HT1080 (cell line): ENCODE measurements at regions not wholly inside any gene's neighbourhood (a gene's known extent, or its start where the extent isn't known, plus 50 kb on each side); places are given as distances from the start of the nearest gene placed in this dataset.
"Not testable (repeated sequence)": the region's sequence is repeated elsewhere in the genome, so short reads cannot be mapped to it uniquely, and the experiment has no call there.

Experiments used
- DNase-seq: peaks from one replicate; pipeline ENCODE4 v3.0.0-alpha.2; 2015; ENCODE audit warnings: low read depth

DNA sequence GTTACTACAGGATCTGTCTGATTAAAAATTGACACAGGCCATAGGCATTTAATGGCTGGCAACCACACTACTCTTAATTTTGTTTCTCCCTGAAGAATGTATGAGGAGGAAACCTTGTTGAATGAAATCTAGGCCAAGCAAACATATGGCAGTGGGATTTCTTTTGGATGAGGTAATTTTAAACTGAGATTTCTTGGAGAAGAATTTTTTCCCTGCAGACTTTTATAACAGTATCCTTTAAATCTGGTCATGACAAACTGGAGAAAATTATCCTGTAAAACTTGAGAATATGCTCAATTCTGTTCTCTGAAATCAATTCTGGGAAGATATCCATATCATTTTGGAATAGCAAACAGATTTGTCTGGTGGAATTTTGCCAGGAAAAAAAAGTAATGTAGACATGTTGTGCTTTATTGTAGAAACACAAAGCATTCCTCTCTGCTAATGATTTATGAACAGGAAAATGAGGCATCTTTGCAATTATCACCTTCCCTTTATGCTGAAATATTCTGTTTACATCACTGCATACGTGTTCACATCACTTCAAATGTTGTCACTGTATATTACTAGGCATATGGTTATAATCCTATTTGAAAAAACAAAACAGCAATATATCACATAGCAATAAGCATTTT lies 108.3 kb upstream of the ARSJ start:
- peak; percentile 20 for DNase-seq

DNA sequence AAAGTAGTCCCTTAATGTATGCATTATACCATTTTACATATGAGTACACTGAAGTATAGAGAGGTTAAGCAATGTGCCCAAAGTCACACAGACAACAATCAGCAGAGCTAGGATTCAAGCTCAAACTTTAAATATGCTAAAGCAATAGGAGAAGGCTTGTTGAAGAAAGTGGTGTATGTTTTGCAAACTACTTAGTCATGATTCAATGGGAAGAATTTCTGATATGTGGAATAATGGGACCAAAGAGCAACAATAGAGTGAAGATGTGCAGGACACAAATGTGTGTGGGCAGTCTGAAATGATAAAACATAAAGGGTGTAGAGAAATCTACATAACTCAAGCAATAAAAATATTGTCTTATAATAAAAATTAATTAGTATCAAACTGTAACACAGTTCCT lies 109.0 kb upstream of the ARSJ start:
- no peak for DNase-seq

DNA sequence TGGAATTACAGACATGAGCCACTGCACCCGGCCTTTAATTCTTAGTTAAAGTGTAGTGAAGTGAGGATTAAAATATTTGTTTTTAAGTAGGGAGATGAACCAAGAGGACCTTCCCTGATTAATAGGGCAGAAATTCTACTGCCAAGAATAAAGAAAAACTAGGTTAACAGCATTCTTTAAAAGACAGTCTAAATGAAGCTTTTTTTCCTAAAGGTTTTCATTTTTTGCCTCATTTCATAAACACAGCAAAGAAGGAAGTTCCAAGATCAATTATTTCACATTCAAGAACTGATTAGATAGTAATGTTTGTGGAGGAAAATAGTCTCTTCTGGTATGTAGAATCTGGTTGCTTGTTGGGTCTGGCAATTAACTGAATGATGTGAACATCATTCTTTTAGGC lies 112.1 kb upstream of the ARSJ start:
- DNase-seq = no peak

DNA sequence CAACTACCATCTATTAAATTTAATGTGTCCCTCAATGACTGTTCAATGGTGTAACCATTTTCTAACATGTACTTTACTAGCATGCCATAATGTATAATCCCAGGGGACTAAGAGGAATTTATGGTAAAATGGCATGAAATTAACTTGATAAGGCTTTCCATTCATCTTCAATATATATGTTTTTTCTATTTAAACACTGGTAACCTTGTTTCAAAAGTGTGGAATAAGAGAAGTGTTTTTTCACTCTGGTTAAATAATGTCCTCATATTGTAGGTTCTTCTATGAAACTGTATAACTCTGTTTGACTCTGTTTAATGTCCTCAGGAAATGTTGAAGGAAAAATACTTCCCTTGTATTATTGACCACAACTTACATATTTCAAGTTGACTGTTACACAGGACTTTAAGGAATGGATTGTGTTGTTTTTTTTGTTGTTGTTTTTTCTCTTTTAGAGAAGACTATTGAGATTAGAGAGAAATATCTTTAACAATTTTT lies 113.8 kb upstream of the ARSJ start:
- no peak for DNase-seq

DNA sequence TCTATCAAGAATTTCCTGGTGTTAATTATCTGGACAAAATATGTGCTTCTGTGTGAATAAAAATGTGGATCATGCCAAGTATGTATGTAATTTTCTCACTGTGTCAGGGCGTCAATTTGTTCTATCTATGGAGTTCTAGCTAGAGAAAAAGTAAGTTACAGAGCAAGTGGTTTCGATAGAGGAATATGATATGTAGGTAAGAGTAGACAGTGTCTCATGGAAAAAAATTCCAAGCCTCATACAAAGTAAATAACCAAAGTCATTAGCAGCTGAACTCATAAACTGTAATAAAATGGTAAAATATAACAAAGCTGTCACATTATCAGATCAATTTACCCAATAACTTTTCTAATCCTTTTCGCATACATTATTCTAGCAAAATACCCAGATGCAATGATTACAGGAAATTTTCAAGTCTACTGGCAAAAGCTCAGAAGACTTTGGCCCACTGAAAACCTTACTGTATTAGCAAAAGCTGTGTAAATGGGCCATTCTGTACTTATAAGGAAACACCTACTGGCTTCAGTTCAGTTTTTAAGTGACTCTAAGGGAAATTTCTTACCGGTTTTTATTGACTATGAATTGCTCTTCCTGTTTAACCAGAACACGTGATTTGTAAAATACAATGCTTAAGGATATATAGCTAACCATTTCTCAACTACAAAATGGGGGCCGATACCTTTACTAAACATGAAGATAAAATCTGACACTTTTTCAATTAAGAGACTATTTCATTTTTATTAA lies 121.0 kb upstream of the ARSJ start:
- DNase-seq = no peak

DNA sequence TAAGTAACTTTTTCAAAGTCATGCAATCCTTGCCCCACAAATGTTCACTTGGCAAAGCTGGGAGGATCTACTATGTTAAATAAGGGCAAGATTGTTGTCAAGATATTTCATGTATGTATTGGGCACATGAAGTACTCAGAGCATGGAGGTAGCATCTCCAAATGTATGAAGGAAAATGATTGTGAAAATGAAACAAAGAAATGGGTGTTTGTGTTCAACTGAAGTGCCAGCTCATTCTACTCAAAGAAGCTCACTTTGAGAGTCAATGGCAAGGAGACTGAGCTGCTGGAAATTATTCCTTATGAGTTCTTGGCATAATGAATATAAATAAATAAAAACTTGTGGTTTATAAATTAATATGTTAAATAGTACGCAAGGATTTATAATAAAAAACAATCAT lies 124.5 kb upstream of the ARSJ start:
- DNase-seq = no peak

DNA sequence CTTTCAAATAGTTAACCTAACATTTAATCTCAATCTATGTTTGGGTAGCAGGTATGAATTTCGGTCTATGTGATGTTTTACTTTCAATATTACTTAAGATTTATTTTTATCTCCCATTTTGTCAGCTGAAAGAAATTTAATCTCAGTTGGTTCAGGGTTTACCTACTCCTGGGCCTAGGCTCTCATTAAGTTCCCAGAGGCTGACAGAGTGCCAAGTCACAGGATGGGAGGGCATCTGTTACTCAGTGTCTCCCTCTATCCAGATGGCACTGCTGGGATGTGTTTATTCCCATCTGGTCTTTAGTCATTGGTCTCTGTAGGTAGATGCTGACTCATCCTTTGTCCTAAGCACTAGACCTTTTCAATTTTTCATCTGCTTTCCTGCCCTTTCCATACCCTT lies 129.4 kb upstream of the ARSJ start:
- DNase-seq = peak; percentile 78

DNA sequence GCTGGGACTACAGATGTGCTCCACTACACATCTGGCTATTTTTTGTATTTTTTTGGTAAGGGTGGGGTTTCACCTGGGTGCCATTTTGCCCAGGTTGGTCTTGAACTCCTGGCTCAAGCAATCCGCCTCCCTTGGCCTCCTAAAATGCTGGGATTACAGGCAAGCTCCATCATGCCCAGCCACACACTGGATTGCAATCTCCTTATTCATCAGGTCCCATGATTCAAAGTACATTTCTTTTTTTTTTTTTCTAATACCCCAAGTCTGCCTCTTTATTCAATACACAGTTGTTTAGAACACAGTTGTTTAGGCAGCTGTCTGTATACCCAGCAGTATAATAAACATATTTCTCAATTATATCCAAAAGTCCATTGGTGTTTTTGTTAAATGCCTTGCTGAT lies 130.3 kb upstream of the ARSJ start:
- DNase-seq = no peak

DNA sequence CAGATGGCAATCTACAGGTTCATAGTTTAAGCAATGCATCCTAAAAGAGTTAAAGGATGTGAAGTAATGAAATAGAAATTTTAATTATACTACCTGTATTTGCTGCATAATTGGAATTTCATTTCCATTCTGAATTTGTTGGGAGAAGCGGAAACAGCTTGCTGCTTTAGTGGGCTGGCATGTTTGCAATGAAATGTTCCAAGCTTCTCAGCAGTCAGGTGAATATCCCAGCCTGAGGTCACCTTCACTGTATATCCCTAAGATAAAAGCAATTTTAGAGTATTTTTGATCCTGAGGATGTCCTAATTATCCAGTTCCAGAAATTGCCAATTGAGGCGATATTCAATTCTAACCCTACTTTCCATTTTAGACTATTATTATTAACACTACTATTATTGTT lies 136.1 kb upstream of the ARSJ start:
- DNase-seq = no peak

DNA sequence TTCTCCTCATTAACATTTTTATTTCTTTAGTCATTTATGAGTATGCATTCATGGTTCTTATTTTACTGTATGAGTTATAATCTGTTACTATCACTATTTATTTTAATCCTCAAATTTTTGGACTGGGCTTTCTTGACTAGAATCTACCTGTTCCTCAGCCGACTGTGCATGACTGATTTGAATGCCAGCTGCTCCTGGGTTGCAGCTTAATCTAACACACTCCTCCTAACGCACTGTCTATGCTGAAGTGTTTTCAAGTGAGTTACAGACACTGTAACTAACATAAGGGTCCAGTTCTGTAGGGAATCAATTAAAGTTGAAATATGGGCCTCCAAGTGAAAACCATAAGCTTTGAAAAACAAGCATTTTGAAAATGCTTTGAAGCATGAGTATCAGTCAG lies 137.4 kb upstream of the ARSJ start:
- DNase-seq = no peak

DNA sequence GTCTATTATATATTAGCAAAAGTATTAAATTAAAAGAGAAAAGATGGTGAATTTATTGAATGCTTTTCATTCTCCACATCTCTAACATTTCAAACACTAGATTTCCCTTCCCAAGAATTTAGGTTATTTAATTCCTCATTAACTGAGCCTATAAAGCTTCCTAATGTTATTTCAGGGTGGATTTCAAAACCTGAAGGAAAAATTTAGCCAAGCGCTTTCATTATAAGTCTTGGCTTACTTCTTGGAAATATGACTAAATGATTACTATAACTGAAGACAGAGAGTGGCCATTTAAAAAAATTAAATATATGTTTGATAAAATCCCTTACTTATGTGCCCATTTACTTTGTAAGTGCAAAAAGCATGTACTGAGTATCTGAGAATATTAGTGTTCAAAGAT lies 141.8 kb upstream of the ARSJ start:
- DNase-seq = no peak

DNA sequence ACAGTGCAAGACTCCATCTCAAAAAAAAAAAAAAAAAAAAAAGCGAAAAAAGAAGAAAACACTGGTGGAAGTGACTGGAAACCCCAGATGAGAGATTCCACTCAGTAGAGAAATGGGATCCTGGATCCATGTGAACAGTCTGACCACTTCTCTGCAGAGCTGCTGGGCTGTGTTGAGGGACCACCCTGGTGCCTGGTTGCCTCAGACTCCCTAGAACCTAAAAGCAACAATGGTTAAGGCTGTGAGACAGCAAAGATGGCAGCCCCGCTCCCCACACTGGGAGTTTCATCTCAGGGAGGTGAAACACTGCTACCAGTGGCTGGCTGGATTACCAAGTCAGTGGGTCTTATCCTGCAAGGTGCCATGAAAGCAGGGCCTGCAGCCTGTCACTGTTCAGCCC lies 152.8 kb upstream of the ARSJ start:
- no peak for DNase-seq

DNA sequence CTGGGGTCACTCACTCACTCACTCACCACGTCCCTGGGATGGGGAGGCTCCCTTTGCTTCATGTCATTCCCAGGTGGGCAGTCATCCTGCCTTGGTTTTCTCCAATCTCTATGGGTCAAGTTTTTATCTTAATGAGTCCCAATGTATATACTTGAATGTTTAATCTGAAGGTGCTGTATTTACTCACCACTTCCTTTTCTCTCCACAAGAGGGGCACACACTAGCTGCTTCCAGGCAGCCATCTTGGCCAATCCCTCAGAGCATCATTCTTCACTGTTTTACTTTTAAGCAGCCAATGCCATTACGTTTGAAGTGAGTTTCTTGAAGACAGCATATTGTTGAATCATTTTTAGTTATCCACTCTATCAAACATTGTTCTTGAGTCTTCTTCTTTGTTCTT lies 153.4 kb upstream of the ARSJ start:
- peak; percentile 20 for DNase-seq

DNA sequence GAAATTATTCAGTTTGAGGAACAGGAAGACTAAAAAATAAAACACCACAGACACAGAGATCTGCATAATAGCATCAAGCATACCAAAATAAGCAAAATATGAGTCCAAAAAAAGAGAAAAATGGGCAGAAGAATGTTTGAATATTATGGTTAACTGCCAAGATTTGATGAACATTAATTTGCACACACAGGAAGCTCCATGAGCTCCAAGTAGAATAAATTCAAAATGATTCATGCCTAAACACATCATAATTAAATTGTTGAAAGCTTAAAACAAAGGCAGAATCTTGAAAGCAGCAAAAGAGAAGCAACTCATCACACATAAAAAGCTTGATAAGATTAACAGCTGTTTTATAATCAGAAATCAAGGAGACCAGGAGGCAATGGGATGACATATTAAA lies 156.6 kb upstream of the ARSJ start:
- peak; percentile 2 for DNase-seq

DNA sequence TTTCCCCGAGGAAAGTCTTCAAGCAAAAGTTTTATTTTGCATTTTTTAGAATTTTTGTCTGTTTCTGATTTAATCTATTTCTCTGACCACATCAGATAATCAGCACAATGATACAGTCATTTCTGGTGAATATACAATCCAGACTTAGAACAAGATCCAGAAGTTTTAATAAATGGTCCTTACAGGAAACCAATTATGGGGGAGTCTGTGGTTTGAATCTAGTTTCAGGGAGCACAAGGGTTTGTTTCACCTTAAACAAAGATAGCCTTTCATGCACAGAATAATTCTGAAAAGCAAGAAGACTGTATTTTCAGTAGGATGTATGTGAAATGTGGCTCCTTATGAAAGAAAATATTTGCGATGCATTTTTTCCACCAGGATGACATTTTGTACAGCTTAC lies 158.5 kb upstream of the ARSJ start:
- no peak for DNase-seq

DNA sequence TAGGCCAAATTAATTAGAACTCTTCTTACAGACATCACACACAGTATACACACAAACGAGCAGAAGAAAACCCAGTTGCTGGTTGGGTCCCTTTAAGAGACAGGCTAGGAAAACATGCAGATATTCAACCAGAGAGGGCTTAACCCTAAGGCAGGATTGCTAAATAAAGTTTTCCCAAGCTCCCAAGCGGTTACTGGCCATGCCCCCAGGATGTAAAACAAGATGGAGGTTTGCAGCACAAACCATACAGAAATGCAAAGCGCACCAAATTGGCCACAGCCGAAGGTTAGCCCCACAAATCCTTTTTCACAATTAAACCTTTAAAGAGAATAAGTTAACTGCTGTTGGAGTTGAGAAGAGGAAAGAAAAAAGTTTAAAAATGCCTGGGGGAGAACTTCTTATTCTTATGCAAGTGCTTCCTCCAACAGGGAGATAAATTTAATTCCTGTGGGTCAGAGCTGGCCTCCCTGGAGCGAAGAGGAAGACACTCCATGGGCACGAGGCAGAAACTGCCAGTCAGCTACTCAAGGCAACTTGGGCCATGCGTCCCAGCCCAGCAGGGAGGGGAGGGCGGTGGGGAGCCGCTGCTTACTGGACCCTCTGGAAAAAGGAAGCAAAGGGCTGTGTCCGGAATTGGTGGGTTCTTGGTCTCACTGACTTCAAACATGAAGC lies 167.6 kb upstream of the ARSJ start:
- DNase-seq = no peak

DNA sequence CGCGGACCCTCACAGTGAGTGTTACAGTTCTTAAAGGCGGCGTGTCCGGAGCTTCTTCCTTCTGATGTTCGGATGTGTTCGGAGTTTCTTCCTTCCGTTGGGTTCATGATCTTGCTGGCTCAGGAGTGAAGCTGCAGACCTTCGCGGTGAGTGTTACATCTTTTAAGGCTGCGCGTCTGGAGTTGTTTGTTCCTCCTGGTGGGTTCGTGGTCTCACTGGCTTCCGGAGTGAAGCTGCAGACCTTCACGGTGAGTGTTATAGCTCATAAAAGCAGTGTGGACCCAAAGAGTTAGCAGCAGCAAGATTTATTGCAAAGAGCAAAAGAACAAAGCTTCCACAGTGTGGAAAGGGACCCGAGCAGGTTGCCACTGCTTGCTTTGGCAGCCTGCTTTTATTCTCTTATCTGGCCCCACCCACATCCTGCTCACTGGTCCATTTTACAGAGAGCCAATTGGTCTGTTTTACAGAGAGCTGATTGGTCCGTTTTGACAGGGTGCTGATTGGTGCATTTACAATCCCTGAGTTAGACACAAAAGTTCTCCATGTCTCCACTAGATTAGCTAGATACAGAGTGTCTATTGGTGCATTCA lies 168.3 kb upstream of the ARSJ start:
- DNase-seq = not testable (repeated sequence)

DNA sequence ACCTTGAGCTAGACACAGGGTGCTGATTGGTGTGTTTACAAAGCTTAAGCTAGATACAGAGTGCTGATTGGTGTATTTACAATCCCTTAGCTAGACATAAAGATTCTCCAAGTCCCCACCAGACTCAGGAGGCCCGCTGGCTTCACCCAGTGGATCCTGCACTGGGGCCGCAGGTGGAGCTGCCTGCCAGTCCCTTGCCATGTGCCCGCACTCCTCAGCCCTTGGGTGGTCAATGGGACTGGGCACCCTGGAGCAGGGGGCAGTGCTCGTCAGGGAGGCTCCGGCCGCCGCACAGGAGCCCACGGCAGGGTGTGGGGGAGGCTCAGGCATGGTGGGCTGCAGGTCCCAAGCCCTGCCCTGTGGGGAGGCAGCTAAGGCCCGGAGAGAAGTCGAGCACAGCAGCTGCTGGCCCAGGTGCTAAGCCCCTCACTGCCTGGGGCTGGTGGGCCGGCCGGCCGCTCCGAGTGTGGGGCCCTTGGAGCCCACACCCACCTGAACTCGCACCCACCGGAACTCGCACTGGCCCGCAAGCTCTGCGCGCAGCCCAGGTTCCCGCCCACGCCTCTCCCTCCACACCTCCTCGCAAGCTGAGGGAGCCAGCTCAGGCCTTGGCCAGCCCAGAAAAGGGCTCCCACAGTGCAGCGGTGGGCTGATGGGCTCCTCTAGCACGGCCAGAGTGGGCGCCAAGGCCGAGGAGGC lies 169.1 kb upstream of the ARSJ start:
- not testable (repeated sequence) for DNase-seq

DNA sequence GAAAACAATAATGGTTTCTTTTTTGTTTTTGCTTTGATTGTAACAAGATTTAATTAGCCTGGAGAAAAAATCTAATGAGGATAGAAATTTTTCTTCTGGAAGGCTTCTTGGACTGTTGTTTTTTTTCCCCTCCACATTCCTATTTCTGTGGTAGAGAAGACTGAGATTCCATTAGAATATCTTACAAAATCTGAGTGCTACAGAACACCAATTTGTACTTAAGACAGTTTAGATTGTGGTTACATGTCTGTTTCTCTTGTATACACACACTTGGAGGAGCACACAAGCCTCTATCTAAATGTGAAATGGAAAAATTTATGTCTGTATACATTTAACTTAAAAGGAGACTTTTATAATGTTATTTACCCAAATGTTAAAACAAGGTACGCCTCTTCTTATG lies 176.9 kb upstream of the ARSJ start:
- no peak for DNase-seq

DNA sequence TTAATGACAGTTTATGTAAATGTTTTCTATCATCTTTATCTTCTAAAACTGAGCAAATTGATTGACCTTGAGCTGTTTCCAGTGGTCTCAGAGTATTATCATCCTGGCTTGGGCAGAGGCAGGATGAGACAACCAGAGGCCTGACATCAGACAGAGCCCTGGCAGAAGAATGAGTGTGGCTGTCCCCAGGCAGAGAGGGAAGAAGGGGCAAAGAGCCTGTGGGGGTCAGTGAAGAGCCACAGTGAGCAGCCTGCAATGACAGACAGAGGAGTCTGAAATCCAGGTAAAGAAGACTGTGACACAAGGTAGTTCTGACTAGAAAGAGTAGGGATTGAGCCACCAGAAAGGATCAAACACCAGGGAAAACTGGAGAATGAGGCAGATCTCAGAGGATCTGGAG lies 182.4 kb upstream of the ARSJ start:
- no peak for DNase-seq

DNA sequence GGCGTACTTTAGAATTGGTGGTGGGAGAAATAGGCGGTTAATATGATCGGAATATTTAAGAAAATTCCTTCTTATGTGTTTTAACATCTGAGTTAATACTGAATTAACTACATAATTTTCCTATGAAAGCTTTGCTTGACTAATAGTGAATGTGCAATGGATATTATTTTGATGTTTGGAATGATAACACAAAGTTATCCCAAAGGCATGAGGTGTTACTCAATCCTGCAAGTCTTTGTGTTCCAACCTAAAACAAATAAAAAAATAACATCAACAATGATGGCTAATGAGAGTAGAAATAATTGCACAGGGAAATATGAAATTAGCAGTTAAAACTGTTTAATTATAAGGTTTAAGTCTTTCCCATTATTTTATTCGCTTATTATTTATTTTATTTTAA lies 183.6 kb upstream of the ARSJ start:
- DNase-seq = no peak

DNA sequence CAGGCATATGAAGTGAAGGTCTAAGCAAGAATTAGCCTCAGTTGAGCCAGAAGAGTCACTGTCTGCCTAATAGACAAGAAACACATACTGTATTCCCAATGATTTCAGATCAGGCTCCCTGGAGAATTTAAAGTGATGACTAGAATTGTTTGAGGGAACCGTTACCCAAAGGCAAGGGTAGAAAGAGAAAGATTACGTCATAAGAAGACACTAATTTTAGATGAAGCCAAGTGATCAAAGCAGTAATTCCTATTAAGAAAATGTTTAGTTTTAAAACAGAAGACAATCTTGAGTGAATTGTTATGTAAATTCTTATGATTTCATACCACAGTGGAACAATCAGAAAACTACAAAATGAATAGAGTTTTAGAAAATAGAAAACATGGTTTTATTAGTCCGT lies 194.5 kb upstream of the ARSJ start:
- DNase-seq = no peak
